ENCODE measurements at regions not wholly inside any gene's neighbourhood (a gene's known extent, or its start where the extent isn't known, plus 50 kb on each side); places are given as distances from the start of the nearest gene placed in this dataset.
A peak's percentile ranks its signal among the peaks of the same experiment; 100 is the strongest.

DNA sequence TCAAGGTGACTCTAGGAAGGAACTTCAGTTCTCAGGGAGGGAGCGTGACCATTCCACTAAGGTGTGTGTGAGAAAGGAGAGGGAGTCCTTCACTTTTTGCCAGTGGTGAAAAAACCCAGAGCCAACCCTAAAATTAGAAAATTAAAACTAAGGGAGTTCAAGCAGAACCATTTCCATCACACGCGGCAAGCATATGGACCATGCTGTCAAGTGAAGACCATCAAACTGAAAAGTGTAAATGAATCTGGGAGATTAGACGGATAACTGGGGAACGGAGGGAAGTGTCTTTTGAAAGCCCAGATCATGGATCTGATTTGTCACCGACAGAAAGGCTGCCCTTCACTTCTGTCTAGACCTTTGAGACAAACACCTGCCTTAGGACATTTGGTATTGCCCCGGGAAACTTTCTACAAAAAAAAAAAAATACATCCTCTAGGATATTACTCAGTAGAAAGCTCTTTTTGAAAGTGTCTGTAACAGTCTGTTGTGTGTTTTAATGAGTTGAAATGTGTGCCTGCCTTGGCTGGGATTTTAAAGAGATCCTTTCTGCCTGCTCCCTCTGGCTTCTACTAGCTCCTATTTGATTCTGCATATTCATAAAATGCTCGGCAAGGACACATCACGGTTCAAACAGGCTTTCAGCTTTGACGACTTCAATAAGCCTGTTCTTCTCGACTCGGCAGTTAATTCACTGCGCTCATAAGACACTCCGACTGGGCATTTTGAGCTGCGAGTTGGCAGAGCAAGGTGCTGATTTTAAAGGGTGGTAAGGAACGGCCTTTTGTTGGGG, 81.4 kb upstream of the ERCC4 start:
- TF ChIP-seq, protein P1, sequence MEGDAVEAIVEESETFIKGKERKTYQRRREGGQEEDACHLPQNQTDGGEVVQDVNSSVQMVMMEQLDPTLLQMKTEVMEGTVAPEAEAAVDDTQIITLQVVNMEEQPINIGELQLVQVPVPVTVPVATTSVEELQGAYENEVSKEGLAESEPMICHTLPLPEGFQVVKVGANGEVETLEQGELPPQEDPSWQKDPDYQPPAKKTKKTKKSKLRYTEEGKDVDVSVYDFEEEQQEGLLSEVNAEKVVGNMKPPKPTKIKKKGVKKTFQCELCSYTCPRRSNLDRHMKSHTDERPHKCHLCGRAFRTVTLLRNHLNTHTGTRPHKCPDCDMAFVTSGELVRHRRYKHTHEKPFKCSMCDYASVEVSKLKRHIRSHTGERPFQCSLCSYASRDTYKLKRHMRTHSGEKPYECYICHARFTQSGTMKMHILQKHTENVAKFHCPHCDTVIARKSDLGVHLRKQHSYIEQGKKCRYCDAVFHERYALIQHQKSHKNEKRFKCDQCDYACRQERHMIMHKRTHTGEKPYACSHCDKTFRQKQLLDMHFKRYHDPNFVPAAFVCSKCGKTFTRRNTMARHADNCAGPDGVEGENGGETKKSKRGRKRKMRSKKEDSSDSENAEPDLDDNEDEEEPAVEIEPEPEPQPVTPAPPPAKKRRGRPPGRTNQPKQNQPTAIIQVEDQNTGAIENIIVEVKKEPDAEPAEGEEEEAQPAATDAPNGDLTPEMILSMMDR (IDR thresholded peaks at IDR 0.05; ENCODE audit: borderline replicate concordance, extremely low read depth, low read length, poor library complexity, severe bottlenecking) = no peak
- no peak for TF ChIP-seq EZH2 (IDR thresholded peaks at IDR 0.05; ENCODE audit: borderline replicate concordance, low read depth, low read length, severe bottlenecking)
- Histone ChIP-seq H3K79me2 (ENCODE audit: insufficient read depth, low read length) (no peaks in the 10 kb centered on the region), H3K27ac (ENCODE audit: low read length) (no peak overlapping the region), H3K4me3 (ENCODE audit: low read depth in 1 of 2, low read length in 2 of 2) (no peak overlapping the region), H3K9ac (ENCODE audit: low read depth, low read length) (no peak overlapping the region), H3K4me1 (ENCODE audit: insufficient read depth, low read length) (no peaks in the 10 kb centered on the region), H2AFZ (ENCODE audit: low read depth, low read length) (no peak overlapping the region), H3K27me3 (ENCODE audit: insufficient read depth, low read length, poor library complexity) (peaks cover 12% of the 10 kb centered on the region), H4K20me1 (ENCODE audit: insufficient read depth, low read length) (no peaks in the 10 kb centered on the region), H3K36me3 (ENCODE audit: insufficient read depth, low read length) (no peaks in the 10 kb centered on the region), H3K9me3 (ENCODE audit: insufficient read depth, low read length, severe bottlenecking) (no peaks in the 10 kb centered on the region), H3K4me2 (ENCODE audit: insufficient read depth, low read length) (no peak overlapping the region)
- DNase-seq = no peak
- ATAC-seq (ENCODE audit: insufficient read depth, low read depth) = no peak

DNA sequence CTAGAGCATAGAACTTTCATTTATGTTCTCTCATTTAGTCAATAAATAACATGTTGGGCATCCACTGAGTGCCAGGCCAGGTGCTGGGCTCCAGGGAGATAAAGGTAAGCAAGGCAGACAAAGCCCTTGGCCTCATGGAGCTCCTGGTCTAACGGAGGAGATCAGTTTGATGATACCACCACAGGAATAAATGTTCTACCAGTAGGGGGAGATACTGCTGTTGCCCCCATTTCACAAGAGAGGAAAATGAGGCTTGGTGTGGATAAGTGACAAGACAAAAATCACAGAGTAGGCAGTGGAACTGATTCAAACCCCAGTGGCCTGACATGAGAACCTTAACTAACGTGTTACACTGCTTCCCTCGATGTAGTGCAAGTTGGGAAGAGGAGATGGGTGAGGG, 80.4 kb upstream of the ERCC4 start:
- H3K27me3 ChIP-seq (ENCODE audit: insufficient read depth, low read length, poor library complexity) = peaks cover 5% of the 10 kb centered on the region
- no peak overlapping the region for H3K4me2 ChIP-seq (ENCODE audit: insufficient read depth, low read length)
- H4K20me1 ChIP-seq (ENCODE audit: insufficient read depth, low read length) = no peaks in the 10 kb centered on the region
- no peaks in the 10 kb centered on the region for H3K79me2 ChIP-seq (ENCODE audit: insufficient read depth, low read length)
- TF ChIP-seq, protein P1 (IDR thresholded peaks at IDR 0.05; ENCODE audit: borderline replicate concordance, extremely low read depth, low read length, poor library complexity, severe bottlenecking) = peak; percentile 35
- no peak for TF ChIP-seq EZH2 (IDR thresholded peaks at IDR 0.05; ENCODE audit: borderline replicate concordance, low read depth, low read length, severe bottlenecking)
- no peak overlapping the region for H2AFZ ChIP-seq (ENCODE audit: low read depth, low read length)
- no peak overlapping the region for H3K4me3 ChIP-seq (ENCODE audit: low read depth in 1 of 2, low read length in 2 of 2)
- H3K36me3 ChIP-seq (ENCODE audit: insufficient read depth, low read length) = no peaks in the 10 kb centered on the region
- H3K27ac ChIP-seq (ENCODE audit: low read length) = no peak overlapping the region
- ATAC-seq (ENCODE audit: insufficient read depth, low read depth) = no peak
- no peak overlapping the region for H3K9ac ChIP-seq (ENCODE audit: low read depth, low read length)
- no peak for DNase-seq
- H3K4me1 ChIP-seq (ENCODE audit: insufficient read depth, low read length) = no peaks in the 10 kb centered on the region
- H3K9me3 ChIP-seq (ENCODE audit: insufficient read depth, low read length, severe bottlenecking) = no peaks in the 10 kb centered on the region

DNA sequence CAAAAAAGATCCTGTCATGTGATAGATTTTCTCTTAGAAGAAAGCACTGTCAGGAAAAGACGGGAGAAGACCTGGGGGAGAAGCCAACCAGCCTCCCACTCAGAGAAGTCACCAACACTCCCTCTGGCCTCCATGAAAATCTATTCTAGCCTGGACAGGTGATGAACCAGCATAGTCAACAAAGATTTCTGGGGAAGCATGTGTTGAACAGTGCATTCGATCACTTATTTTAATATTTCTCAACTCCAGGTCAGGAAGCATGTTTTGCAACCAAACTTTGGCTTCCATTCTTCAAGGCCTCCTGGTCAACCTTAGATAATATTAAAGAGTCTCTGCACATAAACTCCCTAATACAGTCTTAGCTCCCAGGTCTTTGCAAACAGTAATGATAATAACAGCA, 74.7 kb upstream of the ERCC4 start:
- Histone ChIP-seq H3K4me3 (ENCODE audit: low read depth in 1 of 2, low read length in 2 of 2) (no peak overlapping the region), H2AFZ (ENCODE audit: low read depth, low read length) (no peak overlapping the region), H4K20me1 (ENCODE audit: insufficient read depth, low read length) (no peaks in the 10 kb centered on the region), H3K27me3 (ENCODE audit: insufficient read depth, low read length, poor library complexity) (peaks cover 5% of the 10 kb centered on the region), H3K79me2 (ENCODE audit: insufficient read depth, low read length) (no peaks in the 10 kb centered on the region), H3K9ac (ENCODE audit: low read depth, low read length) (no peak overlapping the region), H3K27ac (ENCODE audit: low read length) (no peak overlapping the region), H3K4me1 (ENCODE audit: insufficient read depth, low read length) (no peaks in the 10 kb centered on the region), H3K4me2 (ENCODE audit: insufficient read depth, low read length) (no peak overlapping the region), H3K9me3 (ENCODE audit: insufficient read depth, low read length, severe bottlenecking) (no peaks in the 10 kb centered on the region), H3K36me3 (ENCODE audit: insufficient read depth, low read length) (no peaks in the 10 kb centered on the region)
- ATAC-seq (ENCODE audit: insufficient read depth, low read depth) (no peak), DNase-seq (no peak)
- TF ChIP-seq, protein P1 (IDR thresholded peaks at IDR 0.05; ENCODE audit: borderline replicate concordance, extremely low read depth, low read length, poor library complexity, severe bottlenecking) = no peak
- TF ChIP-seq EZH2 (IDR thresholded peaks at IDR 0.05; ENCODE audit: borderline replicate concordance, low read depth, low read length, severe bottlenecking) = no peak
